ENCODE measurements at regions not wholly inside any gene's neighbourhood (a gene's known extent, or its start where the extent isn't known, plus 50 kb on each side); places are given as distances from the start of the nearest gene placed in this dataset.

- TF ChIP-seq JUNB (IDR thresholded peaks at IDR 0.05; ENCODE audit: unreplicated experiment) (no peak), STAT1 (IDR thresholded peaks at IDR 0.05; ENCODE audit: unreplicated experiment) (no peak), ZNF331 (CRISPR knock-in tag; IDR thresholded peaks at IDR 0.05; ENCODE audit: low read depth) (no peak), CTCF (conservative IDR thresholded peaks at IDR 0.05; ENCODE audit: low read depth in 2 of 2) (no peak), ZNF462 (CRISPR knock-in tag; IDR thresholded peaks at IDR 0.05) (no peak), NANOG (IDR thresholded peaks at IDR 0.05; ENCODE audit: borderline replicate concordance) (no peak), ZNF114 (CRISPR knock-in tag; IDR thresholded peaks at IDR 0.05) (no peak), REST (IDR thresholded peaks at IDR 0.05; ENCODE audit: unreplicated experiment) (no peak), CREB1 (CRISPR knock-in tag; IDR thresholded peaks at IDR 0.05; ENCODE audit: low read depth) (no peak), POLR2AphosphoS5 (IDR thresholded peaks at IDR 0.05; ENCODE audit: low read depth) (no peak), ETS1 (IDR thresholded peaks at IDR 0.05) (no peak), EZH2phosphoT487 (IDR thresholded peaks at IDR 0.05; ENCODE audit: unreplicated experiment) (no peak), EZH2 (IDR thresholded peaks at IDR 0.05; ENCODE audit: low read depth, unreplicated experiment) (no peak)
- ATAC-seq (no peak), DNase-seq (ENCODE audit: low spot score) (no peak)
- Histone ChIP-seq H3F3A (replicated peaks; ENCODE audit: low read depth) (no peaks in the 10 kb centered on the region), H3K4me3 (no peak overlapping the region), H3K9me2 (ENCODE audit: insufficient read depth) (no peaks in the 10 kb centered on the region), H3K4me1 (ENCODE audit: insufficient read depth) (peaks cover 6% of the 10 kb centered on the region; the same call in 1 of the 2 replicates), H3K4me2 (no peak overlapping the region), H3K79me2 (replicated peaks; ENCODE audit: insufficient read depth) (no peaks in the 10 kb centered on the region), H3K27ac (ENCODE audit: low read depth) (no peak overlapping the region), H2AFZ (no peak overlapping the region), H4K20me1 (replicated peaks; ENCODE audit: insufficient read depth) (no peaks in the 10 kb centered on the region), H3K36me3 (ENCODE audit: insufficient read depth) (0 out of 2 replicates have a peak, but pooled peaks cover 7% of the 10 kb centered on the region), H3K27me3 (ENCODE audit: insufficient read depth) (no peaks in the 10 kb centered on the region)
- Mint-ChIP-seq H3K4me3 (no peak overlapping the region), H3K36me3 (ENCODE audit: low read depth) (no peaks in the 10 kb centered on the region), H3K4me1 (peaks cover 21% of the 10 kb centered on the region), H3K27ac (no peak overlapping the region), H3K27me3 (ENCODE audit: insufficient read depth, low read depth, poor library complexity) (no peaks in the 10 kb centered on the region), H3K9me3 (no peaks in the 10 kb centered on the region)
Measured at GRCh38 chr16:6112700-6113099, 1015.1 kb upstream of the EEF2KMT start.
